HG03565 (cell line): ENCODE measurements at regions not wholly inside any gene's neighbourhood (a gene's known extent, or its start where the extent isn't known, plus 50 kb on each side); places are given as distances from the start of the nearest gene placed in this dataset.
"Not testable (repeated sequence)": the region's sequence is repeated elsewhere in the genome, so short reads cannot be mapped to it uniquely, and the experiment has no call there.

Source experiments
- ATAC-seq: cut with Tn5 transposase; IDR thresholded peaks from one replicate; pipeline ENCODE4 v1.9.1; 2021; ENCODE audit warnings: mild to moderate bottlenecking, moderate library complexity; ENCODE audit not compliant: unreplicated experiment

- ATAC-seq, result no peak
Measured at GRCh38 chr12:9342614-9343353, 134.6 kb upstream of the PZP start.

DNA sequence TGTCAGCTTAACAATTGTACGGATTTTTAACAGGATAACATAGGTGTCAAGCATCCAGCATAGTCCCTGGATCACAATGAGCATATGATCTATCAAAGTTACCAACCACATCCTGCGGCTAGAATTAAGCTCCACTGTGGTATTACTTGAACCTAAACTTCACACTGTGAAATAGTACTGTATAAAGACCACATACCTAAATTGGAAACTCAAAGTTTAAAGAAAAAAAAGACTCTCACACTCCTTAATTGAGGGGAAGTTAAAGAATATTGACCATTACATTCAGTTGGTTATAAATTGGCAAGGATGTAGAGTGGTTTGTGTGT lies 133.0 kb upstream of the PZP start:
- ATAC-seq, result no peak

GRCh38 chr12:9340422-9341259 lies 132.4 kb upstream of the PZP start:
- ATAC-seq, result no peak

- no peak for ATAC-seq
Measured at GRCh38 chr12:9337656-9338055, 129.5 kb upstream of the PZP start.

GRCh38 chr12:9336375-9337011 lies 128.3 kb upstream of the PZP start:
- ATAC-seq, result not testable (repeated sequence)

DNA sequence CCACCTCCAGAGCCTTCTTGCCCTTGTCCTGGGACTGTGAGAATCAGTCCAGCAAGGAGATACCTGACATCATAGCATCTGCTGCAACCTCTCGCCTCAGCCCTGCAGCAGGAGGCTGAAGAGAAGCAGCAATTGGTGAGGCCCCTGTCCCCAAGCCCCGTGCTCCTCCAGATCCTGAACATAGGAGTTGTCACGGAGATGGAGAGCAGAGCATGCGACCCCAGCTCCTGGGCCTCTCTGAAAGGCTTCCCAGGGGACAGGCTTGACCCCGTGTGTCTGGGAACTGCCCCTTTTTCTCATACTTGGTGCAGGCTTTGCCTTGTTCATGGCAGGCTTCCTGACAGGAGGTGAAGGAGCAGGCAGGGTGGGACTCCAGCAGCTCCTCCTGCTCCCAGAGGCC lies 127.7 kb upstream of the PZP start:
- ATAC-seq, result no peak

GRCh38 chr12:9334964-9335363 lies 126.8 kb upstream of the PZP start:
- ATAC-seq, result no peak

- ATAC-seq, result no peak
Measured at GRCh38 chr12:9334041-9334692, 126.0 kb upstream of the PZP start.

GRCh38 chr12:9333161-9333560 lies 125.0 kb upstream of the PZP start:
- ATAC-seq, result no peak

- no peak for ATAC-seq
Measured at GRCh38 chr12:9332564-9332963, 124.4 kb upstream of the PZP start.

GRCh38 chr12:9331218-9331626 lies 123.0 kb upstream of the PZP start:
- ATAC-seq, result no peak

DNA sequence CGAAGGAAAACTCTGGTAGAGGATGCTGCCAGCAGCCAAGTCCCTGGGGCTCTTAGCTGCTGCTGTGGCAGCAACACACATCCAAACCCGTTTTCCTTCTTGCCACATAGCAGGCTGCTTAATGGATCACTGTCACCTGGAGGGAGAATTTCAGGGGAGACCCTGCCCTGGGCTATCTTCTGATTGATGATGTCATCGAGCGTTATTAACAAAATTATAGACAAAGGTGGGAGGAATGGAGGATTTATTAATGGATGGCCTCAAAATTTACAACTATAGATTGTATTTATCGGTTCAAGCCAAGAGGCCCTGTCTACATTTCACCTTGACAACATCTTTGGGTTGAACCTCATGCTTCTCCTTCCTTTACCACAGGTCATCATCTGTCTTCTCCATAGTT lies 120.8 kb upstream of the PZP start:
- no peak for ATAC-seq

- no peak for ATAC-seq
Measured at GRCh38 chr12:9328065-9328464, 119.9 kb upstream of the PZP start.

GRCh38 chr12:9327320-9327719 lies 119.1 kb upstream of the PZP start:
- ATAC-seq, result no peak

- not testable (repeated sequence) for ATAC-seq
Measured at GRCh38 chr12:9326849-9327248, 118.7 kb upstream of the PZP start.

GRCh38 chr12:9326085-9326484 lies 117.9 kb upstream of the PZP start:
- ATAC-seq, result no peak

- ATAC-seq, result no peak
Measured at GRCh38 chr12:9325471-9325870, 117.3 kb upstream of the PZP start.

- ATAC-seq, result no peak
Measured at GRCh38 chr12:9324782-9325181, 116.6 kb upstream of the PZP start.

GRCh38 chr12:9323144-9323681 lies 115.0 kb upstream of the PZP start:
- ATAC-seq, result no peak

DNA sequence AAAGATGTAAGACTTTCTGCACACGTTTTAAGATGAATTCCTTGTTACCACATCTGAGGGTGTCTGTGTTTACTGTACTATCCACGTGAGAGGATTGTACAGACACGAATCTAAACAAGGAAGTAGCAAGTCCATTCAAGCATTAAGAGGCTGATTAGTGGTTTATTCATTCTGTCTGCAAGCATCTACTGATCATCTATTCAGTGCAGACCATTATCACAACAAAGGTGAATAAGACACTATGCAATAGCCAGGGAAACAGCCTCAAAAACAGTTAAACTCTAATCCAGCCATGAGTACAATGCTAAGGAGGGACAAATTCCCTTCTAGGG lies 111.6 kb upstream of the PZP start:
- ATAC-seq, result peak; percentile 53
